ENCODE measurements at regions not wholly inside any gene's neighbourhood (a gene's known extent, or its start where the extent isn't known, plus 50 kb on each side); places are given as distances from the start of the nearest gene placed in this dataset.
"Not testable (repeated sequence)": the region's sequence is repeated elsewhere in the genome, so short reads cannot be mapped to it uniquely, and the experiment has no call there.

DNA sequence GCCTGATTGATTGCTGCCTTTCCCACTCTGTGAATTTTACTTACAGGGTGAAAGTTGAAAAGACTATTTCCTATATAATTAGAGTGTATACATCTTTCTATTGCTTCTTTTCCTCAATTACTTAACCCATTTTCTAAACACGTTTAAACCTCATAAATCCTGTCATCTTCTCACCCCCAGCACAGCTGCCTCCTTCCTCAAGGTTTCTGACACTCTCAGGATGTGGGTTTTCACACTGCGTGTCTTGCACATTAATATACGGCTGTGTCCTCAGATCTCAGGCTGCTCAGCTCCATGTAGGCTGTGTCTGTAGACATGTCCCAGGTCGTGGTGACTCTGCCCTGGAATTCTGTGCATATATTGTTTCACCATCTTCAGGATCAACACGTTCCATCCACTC lies 97.6 kb upstream of the GOLGA6L6 start:
- TF ChIP-seq ZNF280A (IDR thresholded peaks at IDR 0.05; ENCODE audit: low read depth, partially characterized antibody); YY1 (IDR thresholded peaks at IDR 0.05; ENCODE audit: borderline replicate concordance in 1 of 3, control insufficient read depth in 1 of 3, extremely low read depth in 1 of 3, insufficient read depth in 3 of 3, insufficient read length in 1 of 3, insufficient replicate concordance in 2 of 3, low read depth in 1 of 3, low read length in 2 of 3); POLR2A (conservative IDR thresholded peaks at IDR 0.05); EP300 (IDR thresholded peaks at IDR 0.05; ENCODE audit: low read length); ZNF316 (IDR thresholded peaks at IDR 0.05); TEAD4 (IDR thresholded peaks at IDR 0.05; ENCODE audit: low read length); TEAD4 (CRISPR knock-in tag; IDR thresholded peaks at IDR 0.05; ENCODE audit: borderline replicate concordance); SMARCA4 (IDR thresholded peaks at IDR 0.05); ESRRA (IDR thresholded peaks at IDR 0.05; ENCODE audit: borderline replicate concordance, low read depth); RBFOX2 (IDR thresholded peaks at IDR 0.05; ENCODE audit: low read depth, low read length): not testable (repeated sequence)
- TF ChIP-seq, protein P1, sequence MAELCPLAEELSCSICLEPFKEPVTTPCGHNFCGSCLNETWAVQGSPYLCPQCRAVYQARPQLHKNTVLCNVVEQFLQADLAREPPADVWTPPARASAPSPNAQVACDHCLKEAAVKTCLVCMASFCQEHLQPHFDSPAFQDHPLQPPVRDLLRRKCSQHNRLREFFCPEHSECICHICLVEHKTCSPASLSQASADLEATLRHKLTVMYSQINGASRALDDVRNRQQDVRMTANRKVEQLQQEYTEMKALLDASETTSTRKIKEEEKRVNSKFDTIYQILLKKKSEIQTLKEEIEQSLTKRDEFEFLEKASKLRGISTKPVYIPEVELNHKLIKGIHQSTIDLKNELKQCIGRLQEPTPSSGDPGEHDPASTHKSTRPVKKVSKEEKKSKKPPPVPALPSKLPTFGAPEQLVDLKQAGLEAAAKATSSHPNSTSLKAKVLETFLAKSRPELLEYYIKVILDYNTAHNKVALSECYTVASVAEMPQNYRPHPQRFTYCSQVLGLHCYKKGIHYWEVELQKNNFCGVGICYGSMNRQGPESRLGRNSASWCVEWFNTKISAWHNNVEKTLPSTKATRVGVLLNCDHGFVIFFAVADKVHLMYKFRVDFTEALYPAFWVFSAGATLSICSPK (IDR thresholded peaks at IDR 0.05; ENCODE audit: borderline replicate concordance): not testable (repeated sequence)
